SK-N-SH (cell line): ENCODE measurements at regions not wholly inside any gene's neighbourhood (a gene's known extent, or its start where the extent isn't known, plus 50 kb on each side); places are given as distances from the start of the nearest gene placed in this dataset.

ENCODE experiments used
- CTCF ChIA-PET: fragments of 300-600, 350-600 bp; formaldehyde crosslinking; extraction: SDS; loops from one replicate; lab custom pipeline; 2021; lab: Yijun Ruan, JAX
- POLR2A ChIA-PET: fragments of 350-600 bp; sonication (Branson Sonifier 250); formaldehyde crosslinking; extraction: SDS; loops from one replicate; lab custom pipeline; 2020; ENCODE audit warnings: antibody characterized with exemption, inconsistent platforms; lab: Yijun Ruan, JAX
- DNase-seq: peaks from one replicate; pipeline ENCODE4 v3.0.0; 2012
- H2AFZ ChIP-seq: fragments of 200-600 bp; sonication (generic); 2 replicates; pipeline ENCODE4 v1.8.1; 2016; ENCODE audit warnings: antibody characterized with exemption, mild to moderate bottlenecking, low read depth
- H3F3A ChIP-seq: fragments of 200-600 bp; sonication (generic); replicated peaks from 2 replicates; pipeline ENCODE3; 2016; ENCODE audit warnings: antibody characterized with exemption, mild to moderate bottlenecking; ENCODE audit not compliant: insufficient read depth
- H3K27ac ChIP-seq, 2 experiments: fragments of 200-500 bp in 1 of 2; fragments of 200-600 bp in 1 of 2; sonication (Bioruptor generic) in 1 of 2; sonication (generic), shearing (Covaris generic) in 1 of 2; 2 replicates each; pipeline versions ENCODE4 v1.5.1 to v1.6.1; 2014 to 2016; ENCODE audit warnings: low read depth in 2 of 2, inconsistent platforms in 1 of 2, low read length in 1 of 2, mild to moderate bottlenecking in 1 of 2, mixed read lengths in 1 of 2
- H3K27me3 ChIP-seq: fragments of 200-600 bp; sonication (generic), shearing (Covaris generic); 2 replicates; pipeline ENCODE4 v1.6.1; 2016; ENCODE audit warnings: mixed run types; ENCODE audit not compliant: insufficient read depth
- H3K36me3 ChIP-seq, 2 experiments: fragments of 200-500 bp in 1 of 2; fragments of 200-600 bp in 1 of 2; sonication (Bioruptor generic) in 1 of 2; sonication (generic) in 1 of 2; replicated peaks in 1 of 2; 2 replicates each; pipeline versions ENCODE3 to v1.5.1; 2014 to 2016; ENCODE audit warnings: low read length in 1 of 2, mild to moderate bottlenecking in 1 of 2; ENCODE audit not compliant: insufficient read depth in 2 of 2, control insufficient read depth in 1 of 2
- H3K4me1 ChIP-seq, 2 experiments: fragments of 200-500 bp in 1 of 2; fragments of 200-600 bp in 1 of 2; sonication (Bioruptor generic) in 1 of 2; sonication (generic), shearing (Covaris generic) in 1 of 2; 2 replicates each; pipeline versions ENCODE4 v1.5.1 to v1.6.1; 2014 to 2016; ENCODE audit warnings: low read depth in 1 of 2, low read length in 1 of 2, mixed run types in 1 of 2; ENCODE audit not compliant: insufficient read depth in 2 of 2, control insufficient read depth in 1 of 2
- H3K4me2 ChIP-seq: fragments of 200-600 bp; sonication (generic), shearing (Covaris generic); 2 replicates; pipeline ENCODE4 v1.6.1; 2017; ENCODE audit warnings: mixed run types
- H3K4me3 ChIP-seq, 2 experiments: fragments of 200-500 bp in 1 of 2; fragments of 200-600 bp in 1 of 2; sonication (Bioruptor generic) in 1 of 2; sonication (generic), shearing (Covaris generic) in 1 of 2; 2 replicates each; pipeline versions ENCODE4 v1.5.1 to v1.8.1; 2014 to 2016; ENCODE audit warnings: low read depth in 2 of 2, inconsistent platforms in 1 of 2, low read length in 1 of 2, mild to moderate bottlenecking in 1 of 2, mixed read lengths in 1 of 2, moderate library complexity in 1 of 2
- H3K79me2 ChIP-seq: fragments of 200-600 bp; sonication (generic); 2 replicates; pipeline ENCODE4 v1.8.1; 2017; ENCODE audit warnings: mild to moderate bottlenecking; ENCODE audit not compliant: insufficient read depth
- H3K9ac ChIP-seq: fragments of 200-600 bp; sonication (generic); 2 replicates; pipeline ENCODE4 v1.6.1; 2017; ENCODE audit warnings: mixed run types
- H3K9me2 ChIP-seq: fragments of 200-600 bp; sonication (generic); 2 replicates; pipeline ENCODE4 v1.6.1; 2017; ENCODE audit warnings: mixed run types
- H3K9me3 ChIP-seq: fragments of 200-600 bp; sonication (generic); 2 replicates; pipeline ENCODE4 v1.6.1; 2017; ENCODE audit warnings: mixed run types, mild to moderate bottlenecking, moderate library complexity
- H4K20me1 ChIP-seq: fragments of 200-600 bp; sonication (generic); 2 replicates; pipeline ENCODE4 v1.6.1; 2017; ENCODE audit warnings: mild to moderate bottlenecking, mixed run types; ENCODE audit not compliant: insufficient read depth
- CHD2 ChIP-seq: fragments of 150-350 bp; IDR thresholded peaks from 2 replicates; pipeline ENCODE4 v1.6.1; 2018; ENCODE audit warnings: low read length; ENCODE audit not compliant: partially characterized antibody
- CTCF ChIP-seq: fragments of 200-600 bp; sonication (generic); IDR thresholded peaks from 2 replicates; pipeline ENCODE4 v1.6.1; 2017; ENCODE audit warnings: antibody characterized with exemption, mild to moderate bottlenecking, moderate library complexity
- ELF1 ChIP-seq: IDR thresholded peaks from 2 replicates; pipeline ENCODE4 v1.4.0; 2012
- FOSL2 ChIP-seq: IDR thresholded peaks from 2 replicates; pipeline ENCODE4 v1.4.0; 2012; ENCODE audit warnings: low read depth, mild to moderate bottlenecking, moderate library complexity, borderline replicate concordance
- FOXJ3 ChIP-seq: sonication (generic); formaldehyde crosslinking; IDR thresholded peaks from 2 replicates; pipeline ENCODE4 v1.5.1; 2020; ENCODE audit warnings: mild to moderate bottlenecking, missing genetic modification reagents
- GABPA ChIP-seq: IDR thresholded peaks from 2 replicates; pipeline ENCODE4 v1.4.0; 2012; ENCODE audit warnings: low read depth, mild to moderate bottlenecking
- GATA2 ChIP-seq: sonication (generic); formaldehyde crosslinking; IDR thresholded peaks from 2 replicates; pipeline ENCODE4 v1.5.0; 2020; ENCODE audit warnings: mild to moderate bottlenecking, missing genetic modification reagents
- IRF3 ChIP-seq: fragments of 150-350 bp; IDR thresholded peaks from 2 replicates; pipeline ENCODE4 v1.6.1; 2016; ENCODE audit warnings: mild to moderate bottlenecking, low read depth, low read length
- MAX ChIP-seq: IDR thresholded peaks from 2 replicates; pipeline ENCODE4 v1.4.0; 2012; ENCODE audit warnings: low read depth
- MXI1 ChIP-seq: IDR thresholded peaks from 2 replicates; pipeline ENCODE4 v1.6.1; 2012; ENCODE audit warnings: mild to moderate bottlenecking, low read depth, low read length, improper control_type of control experiment
- PBX3 ChIP-seq: IDR thresholded peaks from 2 replicates; pipeline ENCODE4; 2012
- RAD21 ChIP-seq: IDR thresholded peaks from 2 replicates; pipeline ENCODE4 v1.6.1; 2012; ENCODE audit warnings: mild to moderate bottlenecking, low read length
- RCOR1 ChIP-seq: fragments of 150-350 bp; IDR thresholded peaks from 2 replicates; pipeline ENCODE4 v1.6.1; 2017; ENCODE audit warnings: antibody characterized with exemption, low read length
- REST ChIP-seq: IDR thresholded peaks from 2 replicates; pipeline ENCODE4 v1.6.1; 2012; ENCODE audit warnings: mild to moderate bottlenecking, low read depth, low read length, moderate library complexity
- SIN3A ChIP-seq: IDR thresholded peaks from 2 replicates; pipeline ENCODE4 v1.6.1; 2012; ENCODE audit warnings: low read depth, mild to moderate bottlenecking, low read length, moderate library complexity, borderline replicate concordance
- TAF1 ChIP-seq: IDR thresholded peaks from 2 replicates; pipeline ENCODE4 v1.6.1; 2012; ENCODE audit warnings: low read depth, mild to moderate bottlenecking, low read length, moderate library complexity, borderline replicate concordance
- USF2 ChIP-seq: fragments of 150-350 bp; IDR thresholded peaks from 2 replicates; pipeline ENCODE4 v1.6.1; 2017; ENCODE audit warnings: antibody characterized with exemption, low read length, low read depth, borderline replicate concordance
- ZBTB33 ChIP-seq: IDR thresholded peaks from 2 replicates; pipeline ENCODE4 v1.4.0; 2012; ENCODE audit warnings: low read depth, borderline replicate concordance
- WGBS: methylation state at CpG from one replicate; pipeline ENCODE4 v1.1.6; 2017; ENCODE audit warnings: low lambda C conversion rate; 5-methylcytosine and 5-hydroxymethylcytosine counted together

GRCh38 chr16:80226499-80226898, 314.3 kb upstream of the DYNLRB2 start:
- Histone ChIP-seq H3K27me3 (no peaks in the 10 kb centered on the region), H3K4me2 (no peak overlapping the region), H4K20me1 (no peaks in the 10 kb centered on the region), H3K27ac (no peak overlapping the region), H3K4me3 (no peak overlapping the region), H3K36me3 (no peaks in the 10 kb centered on the region), H3F3A (no peaks in the 10 kb centered on the region), H3K9ac (no peak overlapping the region), H3K9me3 (no peaks in the 10 kb centered on the region), H3K79me2 (no peaks in the 10 kb centered on the region), H2AFZ (no peak overlapping the region), H3K4me1 (no peaks in the 10 kb centered on the region), H3K9me2 (no peaks in the 10 kb centered on the region)
- no peak for DNase-seq
- CTCF ChIA-PET: no interaction called here
- POLR2A ChIA-PET: no interaction called here
- no peak for TF ChIP-seq IRF3
- TF ChIP-seq GABPA: no peak
- no peak for TF ChIP-seq RCOR1
- TF ChIP-seq FOXJ3 (CRISPR knock-in tag): no peak

- WGBS: 65% methylated on average over 3 of the region's 3 CpGs
- no peak overlapping the region for H3K27ac ChIP-seq
- H4K20me1 ChIP-seq: no peaks in the 10 kb centered on the region
- DNase-seq: no peak
- TF ChIP-seq MAX: no peak
- no peak for TF ChIP-seq RCOR1
- TF ChIP-seq TAF1: no peak
- no peak for TF ChIP-seq CTCF
- no peak for TF ChIP-seq ELF1
- TF ChIP-seq REST: no peak
- TF ChIP-seq MXI1: no peak
- TF ChIP-seq ZBTB33: no peak
- TF ChIP-seq USF2: no peak
- no peak for TF ChIP-seq CHD2
- TF ChIP-seq FOSL2: no peak
- no peak for TF ChIP-seq PBX3
- no peak for TF ChIP-seq GATA2 (CRISPR knock-in tag)
- TF ChIP-seq GABPA: no peak
- no peak for TF ChIP-seq RAD21
- TF ChIP-seq SIN3A: no peak
- ChIA-PET POLR2A (no interaction called here), CTCF (no interaction called here)
- H3K4me1 ChIP-seq: no peaks in the 10 kb centered on the region
- H3K4me2 ChIP-seq: no peak overlapping the region
- H3K27me3 ChIP-seq: no peaks in the 10 kb centered on the region
- H3F3A ChIP-seq: no peaks in the 10 kb centered on the region
- no peak overlapping the region for H2AFZ ChIP-seq
- no peak overlapping the region for H3K4me3 ChIP-seq
- no peaks in the 10 kb centered on the region for H3K79me2 ChIP-seq
- H3K9me2 ChIP-seq: no peaks in the 10 kb centered on the region
- no peaks in the 10 kb centered on the region for H3K9me3 ChIP-seq
- no peak overlapping the region for H3K9ac ChIP-seq
- H3K36me3 ChIP-seq: no peaks in the 10 kb centered on the region
Observed at GRCh38 chr16:80210787-80211186, 330.0 kb upstream of the DYNLRB2 start.
